Upper lobe of left lung (tissue), 4 donors: ENCODE measurements at regions not wholly inside any gene's neighbourhood (a gene's known extent, or its start where the extent isn't known, plus 50 kb on each side); places are given as distances from the start of the nearest gene placed in this dataset.

ENCODE experiments used
- CTCF ChIP-seq, 6 experiments: fragments of 450-650 bp in 4 of 6; fragments of 200-600 bp in 2 of 6; sonication (generic) in 2 of 6; IDR thresholded peaks; one replicate each; pipeline ENCODE4 v1.5.1; 2016 to 2019; ENCODE audit warnings: antibody characterized with exemption in 6 of 6
- POLR2A ChIP-seq, 4 donors: fragments of 450-650 bp; IDR thresholded peaks; one replicate each; pipeline ENCODE4 v1.5.1; 2016 to 2017; ENCODE audit warnings: antibody characterized with exemption in 4 of 4, mild to moderate bottlenecking in 2 of 4
- POLR2AphosphoS5 ChIP-seq, 2 donors: sonication (generic); formaldehyde crosslinking; IDR thresholded peaks; one replicate each; pipeline ENCODE4 v1.5.1; 2017; ENCODE audit warnings: antibody characterized with exemption in 2 of 2

GRCh38 chr13:111552891-111553655 is 232.6 kb downstream of the TEX29 start:
- TF ChIP-seq POLR2AphosphoS5 (IDR thresholded peaks at IDR 0.05) (no peak), CTCF (IDR thresholded peaks at IDR 0.05) (no peak), POLR2A (IDR thresholded peaks at IDR 0.05) (no peak)
